ENCODE measurements at regions not wholly inside any gene's neighbourhood (a gene's known extent, or its start where the extent isn't known, plus 50 kb on each side); places are given as distances from the start of the nearest gene placed in this dataset.

- no peak for TF ChIP-seq CTCF (IDR thresholded peaks at IDR 0.05)
- no peak for TF ChIP-seq POLR2A (IDR thresholded peaks at IDR 0.05)
Measured at GRCh38 chr6:150735341-150735851, 130.1 kb upstream of the MTHFD1L start.
